IMR-90 (cell line): ENCODE measurements at regions not wholly inside any gene's neighbourhood (a gene's known extent, or its start where the extent isn't known, plus 50 kb on each side); places are given as distances from the start of the nearest gene placed in this dataset.

Experiments
- ATAC-seq: fragments of 200-7000 bp; cut with Tn5 transposase; 2 replicates; pipeline ENCODE4 v1.9.1; 2020; ENCODE audit warnings: low read depth, mild to moderate bottlenecking, moderate library complexity
- BruUV-seq: library from RNA; stranded (reverse); fragments of 400-500 nt; replicated peaks from 2 replicates; lab custom pipeline; 2021; lab: Mats Ljungman, UMichigan
- CTCF ChIA-PET: fragments of 300-600 bp; formaldehyde crosslinking; extraction: SDS; loops from one replicate; lab custom pipeline; 2021; ENCODE audit warnings: antibody characterized with exemption; lab: Yijun Ruan, JAX
- POLR2A ChIA-PET: fragments of 300-600 bp; sonication (Branson Sonifier 250); formaldehyde crosslinking; loops from one replicate; lab custom pipeline; 2022; ENCODE audit warnings: antibody characterized with exemption; ENCODE audit not compliant: unreplicated experiment; lab: Charles Lee
- DNase-seq: peaks from one replicate; pipeline ENCODE4 v3.0.0; 2013
- H2AFZ ChIP-seq: replicated peaks from 2 replicates; pipeline ENCODE3; 2013; ENCODE audit warnings: low read length, mild to moderate bottlenecking; ENCODE audit not compliant: poor library complexity
- H2AK5ac ChIP-seq: 2 replicates; pipeline ENCODE4 v1.6.1; 2013; ENCODE audit warnings: low read depth, low read length, inconsistent platforms
- H2AK9ac ChIP-seq: replicated peaks from 2 replicates; pipeline ENCODE3; 2013; ENCODE audit warnings: mild to moderate bottlenecking, low read depth, low read length, moderate library complexity; ENCODE audit not compliant: poor library complexity
- H2BK120ac ChIP-seq: 2 replicates; pipeline ENCODE4 v1.6.1; 2013; ENCODE audit warnings: low read depth, low read length, inconsistent platforms
- H2BK15ac ChIP-seq: 3 replicates; pipeline ENCODE4 v1.6.1; 2013; ENCODE audit warnings: low read depth, low read length, inconsistent platforms
- H2BK20ac ChIP-seq: 2 replicates; pipeline ENCODE4 v1.6.1; 2013; ENCODE audit warnings: low read depth, mild to moderate bottlenecking, inconsistent platforms, low read length, moderate library complexity
- H2BK5ac ChIP-seq: 2 replicates; pipeline ENCODE4 v1.6.1; 2013; ENCODE audit warnings: mild to moderate bottlenecking, low read depth, low read length, inconsistent platforms; ENCODE audit not compliant: poor library complexity, severe bottlenecking
- H3K14ac ChIP-seq: replicated peaks from 2 replicates; pipeline ENCODE4 v1.6.1; 2013; ENCODE audit warnings: low read depth, low read length, inconsistent platforms
- H3K18ac ChIP-seq: 2 replicates; pipeline ENCODE4 v1.6.1; 2013; ENCODE audit warnings: low read depth, low read length, control low read depth
- H3K23ac ChIP-seq: 2 replicates; pipeline ENCODE4 v1.6.1; 2013; ENCODE audit warnings: low read depth, low read length, inconsistent platforms
- H3K27ac ChIP-seq: 2 replicates; pipeline ENCODE4 v1.5.1; 2013; ENCODE audit warnings: mild to moderate bottlenecking, control low read depth, low read length; ENCODE audit not compliant: insufficient read depth
- H3K27me3 ChIP-seq: 2 replicates; pipeline ENCODE4 v1.6.1; 2013; ENCODE audit warnings: low read length; ENCODE audit not compliant: control insufficient read depth, insufficient read depth
- H3K36me3 ChIP-seq: 2 replicates; pipeline ENCODE4 v1.6.1; 2013; ENCODE audit warnings: low read length, mixed read lengths; ENCODE audit not compliant: control insufficient read depth, insufficient read depth
- H3K4ac ChIP-seq: 2 replicates; pipeline ENCODE4 v1.6.1; 2013; ENCODE audit warnings: low read depth, low read length, inconsistent platforms
- H3K4me1 ChIP-seq: 2 replicates; pipeline ENCODE4 v1.6.1; 2013; ENCODE audit warnings: low read length, mixed read lengths; ENCODE audit not compliant: control insufficient read depth, insufficient read depth
- H3K4me2 ChIP-seq: 2 replicates; pipeline ENCODE4 v1.6.1; 2013; ENCODE audit warnings: low read depth, mild to moderate bottlenecking, control low read depth, low read length, moderate library complexity
- H3K4me3 ChIP-seq: 2 replicates; pipeline ENCODE4 v1.5.1; 2013; ENCODE audit warnings: low read depth, mild to moderate bottlenecking, control low read depth, low read length, moderate library complexity; ENCODE audit not compliant: insufficient read depth
- H3K56ac ChIP-seq: 2 replicates; pipeline ENCODE4 v1.6.1; 2013; ENCODE audit warnings: low read length, inconsistent platforms; ENCODE audit not compliant: insufficient read depth; ENCODE audit errors: extremely low read depth
- H3K79me1 ChIP-seq, 2 experiments: 2 replicates each; pipeline ENCODE4 v1.6.1; 2013; ENCODE audit warnings: low read length in 2 of 2, inconsistent platforms in 1 of 2, low read depth in 1 of 2
- H3K9ac ChIP-seq: 2 replicates; pipeline ENCODE4 v1.6.1; 2013; ENCODE audit warnings: low read depth, low read length, control low read depth
- H3K9me1 ChIP-seq: 2 replicates; pipeline ENCODE4 v1.6.1; 2013; ENCODE audit warnings: low read length, inconsistent platforms; ENCODE audit not compliant: insufficient read depth
- H3K9me3 ChIP-seq: 2 replicates; pipeline ENCODE4 v1.6.1; 2013; ENCODE audit warnings: low read length; ENCODE audit not compliant: control insufficient read depth, insufficient read depth
- H4K20me1 ChIP-seq: 2 replicates; pipeline ENCODE4 v1.6.1; 2013; ENCODE audit warnings: low read length, inconsistent platforms; ENCODE audit not compliant: insufficient read depth
- H4K5ac ChIP-seq: 2 replicates; pipeline ENCODE4 v1.6.1; 2013; ENCODE audit warnings: mild to moderate bottlenecking, low read depth, low read length, control low read depth
- H4K8ac ChIP-seq, 2 experiments: 2 replicates each; pipeline ENCODE4 v1.6.1; 2013; ENCODE audit warnings: low read depth in 2 of 2, low read length in 2 of 2, control low read depth in 1 of 2, inconsistent platforms in 1 of 2
- H4K91ac ChIP-seq: 2 replicates; pipeline ENCODE4 v1.6.1; 2013; ENCODE audit warnings: low read depth, low read length, inconsistent platforms; ENCODE audit not compliant: insufficient read depth
- BHLHE40 ChIP-seq: fragments of 150-350 bp; IDR thresholded peaks from 2 replicates; pipeline ENCODE4 v1.6.1; 2016; ENCODE audit warnings: mild to moderate bottlenecking, low read depth, low read length
- MAFK ChIP-seq: IDR thresholded peaks from 2 replicates; pipeline ENCODE4 v1.6.1; 2012; ENCODE audit warnings: low read depth, low read length, improper control_type of control experiment
- MXI1 ChIP-seq: IDR thresholded peaks from 2 replicates; pipeline ENCODE4 v1.6.1; 2012; ENCODE audit warnings: low read depth, mild to moderate bottlenecking, low read length, moderate library complexity, borderline replicate concordance
- POLR2A ChIP-seq: IDR thresholded peaks from 2 replicates; pipeline ENCODE4 v1.6.1; 2012; ENCODE audit warnings: mild to moderate bottlenecking, low read depth, low read length
- RAD21 ChIP-seq: IDR thresholded peaks from 2 replicates; pipeline ENCODE4 v1.6.1; 2012; ENCODE audit warnings: low read length, improper control_type of control experiment
- RCOR1 ChIP-seq: IDR thresholded peaks from 2 replicates; pipeline ENCODE4 v1.6.1; 2012; ENCODE audit warnings: mild to moderate bottlenecking, low read length, improper control_type of control experiment; ENCODE audit not compliant: insufficient replicate concordance
- SMC3 ChIP-seq: fragments of 150-350 bp; IDR thresholded peaks from 2 replicates; pipeline ENCODE4 v1.6.1; 2016; ENCODE audit warnings: low read depth, mild to moderate bottlenecking, antibody characterized with exemption, low read length, moderate library complexity
- WGBS, 2 experiments: methylation state at CpG; one replicate each; pipeline versions ENCODE4 v1.1.5 to v1.1.7; 2013; ENCODE audit warnings: missing lambda C conversion rate in 2 of 2; ENCODE audit not compliant: insufficient read length in 1 of 2; ENCODE audit errors: extremely low coverage in 2 of 2; 5-methylcytosine and 5-hydroxymethylcytosine counted together
- dilution Hi-C: fragments of 300-500 bp; cut with HindIII; formaldehyde crosslinking; loops from one replicate; pipeline ENCODE4 v1.14.3; 2018; ENCODE audit warnings: low sequenced_read_pairs; ENCODE audit not compliant: unreplicated experiment
- in situ Hi-C: fragments of 300-500 bp; cut with MboI; formaldehyde crosslinking; loops from 3 replicates; pipeline ENCODE4 v1.14.3; 2019; ENCODE audit warnings: low sequenced_read_pairs, inconsistent platforms, mixed read lengths
- intact Hi-C: fragments of 100-400 bp; cut with micrococcal nuclease; formaldehyde crosslinking; loops from 2 replicates; pipeline ENCODE4 v1.10.0; 2022

DNA sequence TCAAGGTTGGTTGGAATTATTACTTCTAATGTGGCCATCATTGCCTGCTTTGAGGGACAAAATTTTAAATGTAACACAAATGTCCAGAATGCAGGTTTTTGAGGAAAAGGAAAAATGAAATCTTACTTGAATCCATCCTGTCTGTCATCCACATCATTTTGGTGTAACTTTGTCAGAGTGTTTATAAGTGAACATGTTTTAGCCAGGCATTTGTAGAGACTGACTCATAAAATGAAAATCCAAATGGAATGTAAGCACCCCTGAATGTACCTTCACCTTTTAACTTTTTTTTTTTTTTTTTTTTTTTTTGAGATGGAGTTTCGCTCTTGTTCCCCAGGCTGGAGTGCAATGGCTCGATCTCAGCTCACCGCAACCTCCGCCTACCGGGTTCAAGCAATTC, 141.8 kb upstream of the BNIP2 start:
- no TSS peak for BruUV-seq
- Histone ChIP-seq H2AFZ (no peak overlapping the region), H3K4ac (no peak overlapping the region), H3K27me3 (no peaks in the 10 kb centered on the region), H2BK5ac (no peak overlapping the region), H4K91ac (no peak overlapping the region), H3K4me3 (no peak overlapping the region), H3K36me3 (no peaks in the 10 kb centered on the region), H2BK15ac (no peak overlapping the region), H3K4me2 (no peak overlapping the region), H3K9me3 (no peaks in the 10 kb centered on the region), H4K20me1 (no peaks in the 10 kb centered on the region), H3K27ac (no peak overlapping the region), H3K9me1 (no peaks in the 10 kb centered on the region), H3K9ac (no peak overlapping the region), H2BK120ac (no peak overlapping the region), H3K23ac (no peak overlapping the region), H4K5ac (no peak overlapping the region), H3K18ac (no peak overlapping the region), H4K8ac (no peak overlapping the region), H3K14ac (no peak overlapping the region), H3K4me1 (no peaks in the 10 kb centered on the region), H2AK5ac (no peak overlapping the region), H2BK20ac (no peak overlapping the region), H2AK9ac (no peak overlapping the region), H3K79me1 (no peaks in the 10 kb centered on the region), H3K56ac (no peak overlapping the region)
- dilution Hi-C loops: no loop called here
- DNase-seq: no peak
- WGBS, 2 experiments: 100% methylated on average over 2 of the region's 5 CpGs; no CpG with 5 or more reads in 1 of the 2 experiments
- ChIA-PET CTCF (no interaction called here), POLR2A (no interaction called here)
- ATAC-seq: no peak
- intact Hi-C loops: no loop called here
- TF ChIP-seq RCOR1: no peak
- TF ChIP-seq POLR2A: no peak
- no peak for TF ChIP-seq RAD21
- TF ChIP-seq BHLHE40: no peak
- no peak for TF ChIP-seq MAFK
- TF ChIP-seq SMC3: no peak
- TF ChIP-seq MXI1: no peak
- in situ Hi-C loops: no loop called here
